ENCODE measurements at regions not wholly inside any gene's neighbourhood (a gene's known extent, or its start where the extent isn't known, plus 50 kb on each side); places are given as distances from the start of the nearest gene placed in this dataset.

DNA sequence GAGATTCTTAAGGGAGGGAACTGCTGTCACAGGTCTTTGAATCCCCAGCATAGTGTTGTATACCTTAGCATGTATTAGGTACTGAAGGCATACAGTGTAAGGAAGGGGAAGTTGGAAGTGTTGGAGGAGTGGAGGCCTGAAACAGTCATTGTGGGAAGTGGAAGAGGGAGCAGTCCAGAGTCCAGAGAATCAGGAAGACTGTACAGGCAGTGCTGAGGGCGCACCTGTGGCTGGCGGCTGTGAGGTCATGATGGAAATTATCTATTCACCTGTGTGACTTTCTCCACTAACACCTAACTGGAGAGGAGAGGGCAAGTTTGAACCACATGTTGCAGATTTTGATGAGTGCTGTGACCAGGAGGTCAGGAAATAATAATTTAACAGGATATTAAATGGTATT lies 119.7 kb upstream of the NIPBL start:
- TF ChIP-seq, protein P1, sequence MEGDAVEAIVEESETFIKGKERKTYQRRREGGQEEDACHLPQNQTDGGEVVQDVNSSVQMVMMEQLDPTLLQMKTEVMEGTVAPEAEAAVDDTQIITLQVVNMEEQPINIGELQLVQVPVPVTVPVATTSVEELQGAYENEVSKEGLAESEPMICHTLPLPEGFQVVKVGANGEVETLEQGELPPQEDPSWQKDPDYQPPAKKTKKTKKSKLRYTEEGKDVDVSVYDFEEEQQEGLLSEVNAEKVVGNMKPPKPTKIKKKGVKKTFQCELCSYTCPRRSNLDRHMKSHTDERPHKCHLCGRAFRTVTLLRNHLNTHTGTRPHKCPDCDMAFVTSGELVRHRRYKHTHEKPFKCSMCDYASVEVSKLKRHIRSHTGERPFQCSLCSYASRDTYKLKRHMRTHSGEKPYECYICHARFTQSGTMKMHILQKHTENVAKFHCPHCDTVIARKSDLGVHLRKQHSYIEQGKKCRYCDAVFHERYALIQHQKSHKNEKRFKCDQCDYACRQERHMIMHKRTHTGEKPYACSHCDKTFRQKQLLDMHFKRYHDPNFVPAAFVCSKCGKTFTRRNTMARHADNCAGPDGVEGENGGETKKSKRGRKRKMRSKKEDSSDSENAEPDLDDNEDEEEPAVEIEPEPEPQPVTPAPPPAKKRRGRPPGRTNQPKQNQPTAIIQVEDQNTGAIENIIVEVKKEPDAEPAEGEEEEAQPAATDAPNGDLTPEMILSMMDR (IDR thresholded peaks at IDR 0.05): no peak
- no peak for TF ChIP-seq EZH2phosphoT487 (IDR thresholded peaks at IDR 0.05)
